GM18511 (cell line): ENCODE measurements at regions not wholly inside any gene's neighbourhood (a gene's known extent, or its start where the extent isn't known, plus 50 kb on each side); places are given as distances from the start of the nearest gene placed in this dataset.

Source experiments
- ATAC-seq: cut with Tn5 transposase; IDR thresholded peaks from one replicate; pipeline ENCODE4 v1.9.1; 2021; ENCODE audit warnings: mild to moderate bottlenecking, moderate library complexity; ENCODE audit not compliant: unreplicated experiment

- no peak for ATAC-seq
Measured at GRCh38 chr2:222064286-222064685, 234.5 kb downstream of the PAX3 start.

- ATAC-seq: no peak
Measured at GRCh38 chr2:222058819-222059445, 239.9 kb downstream of the PAX3 start.

GRCh38 chr2:222057347-222058073 lies 241.3 kb downstream of the PAX3 start:
- peak; percentile 62 for ATAC-seq

- ATAC-seq: no peak
Measured at GRCh38 chr2:222055328-222055727, 243.5 kb downstream of the PAX3 start.

GRCh38 chr2:222054813-222055212 lies 244.0 kb downstream of the PAX3 start:
- ATAC-seq: no peak

- peak; percentile 57 for ATAC-seq
Measured at GRCh38 chr2:222052934-222053367, 245.8 kb downstream of the PAX3 start.

- no peak for ATAC-seq
Measured at GRCh38 chr2:222050981-222051380, 247.8 kb downstream of the PAX3 start.

- ATAC-seq: no peak
Measured at GRCh38 chr2:222049946-222050345, 248.9 kb downstream of the PAX3 start.

- ATAC-seq: no peak
Measured at GRCh38 chr2:222043897-222044296, 254.9 kb downstream of the PAX3 start.

GRCh38 chr2:222042666-222043065 lies 256.1 kb downstream of the PAX3 start:
- no peak for ATAC-seq

- ATAC-seq: no peak
Measured at GRCh38 chr2:222040333-222040732, 258.5 kb downstream of the PAX3 start.

GRCh38 chr2:222039821-222040220 lies 259.0 kb downstream of the PAX3 start:
- no peak for ATAC-seq

- ATAC-seq: no peak
Measured at GRCh38 chr2:222038067-222038802, 260.6 kb downstream of the PAX3 start.

- ATAC-seq: no peak
Measured at GRCh38 chr2:222037211-222037610, 261.6 kb downstream of the PAX3 start.

GRCh38 chr2:222034058-222034457 lies 264.7 kb downstream of the PAX3 start:
- ATAC-seq: no peak

GRCh38 chr2:222033541-222033940 lies 265.3 kb downstream of the PAX3 start:
- ATAC-seq: no peak

- ATAC-seq: no peak
Measured at GRCh38 chr2:222025881-222026271, 272.9 kb downstream of the PAX3 start.

- ATAC-seq: no peak
Measured at GRCh38 chr2:222024932-222025880, 273.6 kb downstream of the PAX3 start.

- no peak for ATAC-seq
Measured at GRCh38 chr2:222017252-222017850, 281.4 kb downstream of the PAX3 start.

- no peak for ATAC-seq
Measured at GRCh38 chr2:222013889-222014288, 284.9 kb downstream of the PAX3 start.
